HL-60 (cell line): ENCODE measurements at regions not wholly inside any gene's neighbourhood (a gene's known extent, or its start where the extent isn't known, plus 50 kb on each side); places are given as distances from the start of the nearest gene placed in this dataset.

Source experiments
- DNase-seq, 2 experiments: peaks; one replicate each; pipeline ENCODE4 v3.0.0-alpha.2; 2010 to 2020; ENCODE audit warnings: low read depth in 1 of 2, low spot score in 1 of 2
- H3K27ac ChIP-seq: fragments of 250-450 bp; sonication (Bioruptor Pico); replicated peaks from 2 replicates; pipeline ENCODE4 v1.5.1; 2020; ENCODE audit warnings: mild to moderate bottlenecking, moderate library complexity
- H3K27me3 ChIP-seq: fragments of 250-450 bp; sonication (Bioruptor Pico); 2 replicates; pipeline ENCODE4 v1.5.1; 2021; ENCODE audit warnings: mild to moderate bottlenecking, moderate library complexity; ENCODE audit not compliant: insufficient read depth, poor library complexity, severe bottlenecking
- H3K4me3 ChIP-seq: replicated peaks from 2 replicates; pipeline ENCODE4 v1.5.1; 2011; ENCODE audit warnings: mild to moderate bottlenecking, control low read depth, low read length; ENCODE audit not compliant: insufficient read depth
- GABPA ChIP-seq: IDR thresholded peaks from 2 replicates; pipeline ENCODE4 v1.6.1; 2012; ENCODE audit warnings: low read depth
- POLR2AphosphoS5 ChIP-seq: IDR thresholded peaks from 2 replicates; pipeline ENCODE4 v1.6.1; 2012; ENCODE audit warnings: low read depth
- SPI1 ChIP-seq: IDR thresholded peaks from 2 replicates; pipeline ENCODE4 v1.6.1; 2012; ENCODE audit warnings: low read depth, mild to moderate bottlenecking, borderline replicate concordance
- TF ChIP-seq, protein P1 (sequence below): IDR thresholded peaks from one replicate; pipeline ENCODE4 v1.5.1; 2011; ENCODE audit warnings: low read length, control low read depth, inconsistent platforms; ENCODE audit not compliant: insufficient read depth
- TF ChIP-seq, protein P2 (sequence below): IDR thresholded peaks from 2 replicates; pipeline ENCODE4 v1.6.1; 2012; ENCODE audit warnings: low read depth; ENCODE audit not compliant: insufficient replicate concordance

DNA sequence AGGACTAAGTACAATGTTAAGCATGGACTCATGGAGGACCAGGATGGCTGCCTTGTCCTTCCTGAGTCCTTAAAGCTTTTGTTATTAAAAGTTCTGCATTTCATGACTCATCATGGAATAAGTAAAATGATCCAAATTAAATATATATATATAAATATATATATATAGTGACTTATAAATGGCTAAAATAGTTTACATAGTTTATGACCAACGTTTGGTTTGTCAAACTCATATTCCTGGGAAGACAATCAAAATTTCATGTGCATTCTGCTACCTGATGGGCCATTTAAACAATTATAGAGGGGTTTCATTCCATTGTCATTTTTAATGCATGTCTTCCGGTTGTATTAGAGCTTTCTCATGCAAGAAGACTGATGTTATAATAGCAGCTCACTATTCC lies 1190.7 kb downstream of the FSCB start:
- Histone ChIP-seq H3K4me3 (no peak overlapping the region), H3K27me3 (no peaks in the 10 kb centered on the region), H3K27ac (no peak overlapping the region)
- TF ChIP-seq, protein P1, sequence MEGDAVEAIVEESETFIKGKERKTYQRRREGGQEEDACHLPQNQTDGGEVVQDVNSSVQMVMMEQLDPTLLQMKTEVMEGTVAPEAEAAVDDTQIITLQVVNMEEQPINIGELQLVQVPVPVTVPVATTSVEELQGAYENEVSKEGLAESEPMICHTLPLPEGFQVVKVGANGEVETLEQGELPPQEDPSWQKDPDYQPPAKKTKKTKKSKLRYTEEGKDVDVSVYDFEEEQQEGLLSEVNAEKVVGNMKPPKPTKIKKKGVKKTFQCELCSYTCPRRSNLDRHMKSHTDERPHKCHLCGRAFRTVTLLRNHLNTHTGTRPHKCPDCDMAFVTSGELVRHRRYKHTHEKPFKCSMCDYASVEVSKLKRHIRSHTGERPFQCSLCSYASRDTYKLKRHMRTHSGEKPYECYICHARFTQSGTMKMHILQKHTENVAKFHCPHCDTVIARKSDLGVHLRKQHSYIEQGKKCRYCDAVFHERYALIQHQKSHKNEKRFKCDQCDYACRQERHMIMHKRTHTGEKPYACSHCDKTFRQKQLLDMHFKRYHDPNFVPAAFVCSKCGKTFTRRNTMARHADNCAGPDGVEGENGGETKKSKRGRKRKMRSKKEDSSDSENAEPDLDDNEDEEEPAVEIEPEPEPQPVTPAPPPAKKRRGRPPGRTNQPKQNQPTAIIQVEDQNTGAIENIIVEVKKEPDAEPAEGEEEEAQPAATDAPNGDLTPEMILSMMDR = no peak
- TF ChIP-seq GABPA = no peak
- no peak for TF ChIP-seq SPI1
- DNase-seq = no peak

DNA sequence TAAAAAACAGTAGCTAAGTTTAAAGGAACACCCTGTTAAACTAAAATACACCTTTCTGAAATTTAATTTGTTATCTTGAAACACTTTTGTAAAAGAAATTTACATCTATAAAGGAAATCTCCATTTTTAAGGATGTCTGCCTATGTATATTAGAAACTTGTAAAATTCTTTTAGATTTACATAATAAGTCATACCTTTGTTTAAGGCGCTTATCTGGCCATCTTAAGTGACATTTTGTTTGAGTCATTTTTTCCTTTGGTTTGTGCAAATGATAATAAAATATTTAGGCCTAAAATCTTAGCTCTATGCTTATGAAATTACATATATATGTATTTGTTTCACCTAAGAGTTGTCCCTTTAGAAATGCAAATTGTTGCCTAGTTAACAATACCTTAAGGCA lies 1193.4 kb downstream of the FSCB start:
- H3K27me3 ChIP-seq = no peaks in the 10 kb centered on the region
- H3K4me3 ChIP-seq = no peak overlapping the region
- TF ChIP-seq, protein P2, sequence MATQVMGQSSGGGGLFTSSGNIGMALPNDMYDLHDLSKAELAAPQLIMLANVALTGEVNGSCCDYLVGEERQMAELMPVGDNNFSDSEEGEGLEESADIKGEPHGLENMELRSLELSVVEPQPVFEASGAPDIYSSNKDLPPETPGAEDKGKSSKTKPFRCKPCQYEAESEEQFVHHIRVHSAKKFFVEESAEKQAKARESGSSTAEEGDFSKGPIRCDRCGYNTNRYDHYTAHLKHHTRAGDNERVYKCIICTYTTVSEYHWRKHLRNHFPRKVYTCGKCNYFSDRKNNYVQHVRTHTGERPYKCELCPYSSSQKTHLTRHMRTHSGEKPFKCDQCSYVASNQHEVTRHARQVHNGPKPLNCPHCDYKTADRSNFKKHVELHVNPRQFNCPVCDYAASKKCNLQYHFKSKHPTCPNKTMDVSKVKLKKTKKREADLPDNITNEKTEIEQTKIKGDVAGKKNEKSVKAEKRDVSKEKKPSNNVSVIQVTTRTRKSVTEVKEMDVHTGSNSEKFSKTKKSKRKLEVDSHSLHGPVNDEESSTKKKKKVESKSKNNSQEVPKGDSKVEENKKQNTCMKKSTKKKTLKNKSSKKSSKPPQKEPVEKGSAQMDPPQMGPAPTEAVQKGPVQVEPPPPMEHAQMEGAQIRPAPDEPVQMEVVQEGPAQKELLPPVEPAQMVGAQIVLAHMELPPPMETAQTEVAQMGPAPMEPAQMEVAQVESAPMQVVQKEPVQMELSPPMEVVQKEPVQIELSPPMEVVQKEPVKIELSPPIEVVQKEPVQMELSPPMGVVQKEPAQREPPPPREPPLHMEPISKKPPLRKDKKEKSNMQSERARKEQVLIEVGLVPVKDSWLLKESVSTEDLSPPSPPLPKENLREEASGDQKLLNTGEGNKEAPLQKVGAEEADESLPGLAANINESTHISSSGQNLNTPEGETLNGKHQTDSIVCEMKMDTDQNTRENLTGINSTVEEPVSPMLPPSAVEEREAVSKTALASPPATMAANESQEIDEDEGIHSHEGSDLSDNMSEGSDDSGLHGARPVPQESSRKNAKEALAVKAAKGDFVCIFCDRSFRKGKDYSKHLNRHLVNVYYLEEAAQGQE = no peak
- no peak for TF ChIP-seq POLR2AphosphoS5
- TF ChIP-seq GABPA = no peak
- TF ChIP-seq SPI1 = no peak
- TF ChIP-seq, protein P1 = no peak
- no peak overlapping the region for H3K27ac ChIP-seq
- no peak for DNase-seq

DNA sequence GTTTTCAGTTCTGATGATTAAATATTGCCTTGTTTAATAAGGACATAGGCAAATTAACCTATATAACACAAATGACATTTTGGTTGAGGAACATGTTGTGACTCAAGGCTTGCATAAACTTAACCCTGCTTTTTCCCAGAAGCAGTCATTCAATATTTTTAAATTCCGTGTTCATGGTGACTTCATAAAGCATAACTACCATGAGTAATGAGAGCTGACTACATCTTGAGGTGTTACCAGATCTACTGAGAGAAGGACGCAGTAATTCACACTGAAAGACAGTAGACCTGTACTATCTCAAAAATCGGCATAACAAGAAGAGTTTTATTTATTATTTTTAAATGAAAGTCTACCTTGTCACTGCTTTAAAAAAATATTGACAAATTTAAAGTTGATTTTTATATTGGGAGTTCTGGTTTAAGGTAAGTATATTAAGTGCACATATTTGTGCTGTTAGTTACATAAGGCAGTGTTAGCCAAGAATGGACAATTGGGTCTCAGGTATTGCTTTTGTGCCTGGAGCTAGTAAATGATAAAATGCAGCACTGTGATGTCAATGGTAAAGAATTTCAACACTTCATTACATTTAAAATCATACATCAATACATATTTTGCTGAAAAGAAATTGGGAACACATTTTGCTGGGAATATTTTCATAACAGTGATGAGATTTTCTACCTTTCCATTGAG lies 1198.5 kb downstream of the FSCB start:
- H3K27me3 ChIP-seq = no peaks in the 10 kb centered on the region
- no peak overlapping the region for H3K4me3 ChIP-seq
- DNase-seq = no peak
- H3K27ac ChIP-seq = no peak overlapping the region
- TF ChIP-seq, protein P1 = no peak
- TF ChIP-seq SPI1 = no peak
- TF ChIP-seq GABPA = no peak
- no peak for TF ChIP-seq POLR2AphosphoS5
- TF ChIP-seq, protein P2 = no peak

DNA sequence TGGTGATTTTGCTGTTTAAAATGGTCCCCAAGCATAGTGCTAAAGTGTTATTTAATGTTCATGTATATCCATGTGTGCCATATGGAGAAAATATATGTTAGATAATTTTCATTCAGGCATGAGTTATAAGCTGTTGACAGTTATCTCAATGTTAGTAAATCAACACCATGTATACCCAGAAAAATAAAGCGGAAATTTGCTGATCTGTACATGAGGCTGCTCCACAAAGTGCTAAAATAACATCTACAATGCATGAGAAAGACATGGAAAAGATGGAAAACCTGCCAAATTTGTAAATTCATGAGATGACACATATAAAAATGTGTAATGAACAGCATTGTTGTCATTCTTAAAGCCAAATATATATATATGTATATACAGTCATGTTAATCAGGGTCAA lies 1199.2 kb downstream of the FSCB start:
- DNase-seq = no peak
- TF ChIP-seq, protein P1 = no peak
- no peak for TF ChIP-seq SPI1
- no peak for TF ChIP-seq POLR2AphosphoS5
- Histone ChIP-seq H3K27me3 (no peaks in the 10 kb centered on the region), H3K4me3 (no peak overlapping the region), H3K27ac (no peak overlapping the region)
